ENCODE measurements at regions not wholly inside any gene's neighbourhood (a gene's known extent, or its start where the extent isn't known, plus 50 kb on each side); places are given as distances from the start of the nearest gene placed in this dataset.

- TF ChIP-seq FOXK2 (conservative IDR thresholded peaks at IDR 0.05 in 1 of 2, IDR thresholded peaks at IDR 0.05 in 1 of 2; ENCODE audit: low read depth in 2 of 2) (no peak), EZH2 (IDR thresholded peaks at IDR 0.05; ENCODE audit: borderline replicate concordance, low read depth, low read length) (no peak), NCOR1 (IDR thresholded peaks at IDR 0.05) (no peak), XRCC3 (IDR thresholded peaks at IDR 0.05) (no peak), SIX5 (IDR thresholded peaks at IDR 0.05; ENCODE audit: borderline replicate concordance in 1 of 2, insufficient read depth in 1 of 2, low read depth in 1 of 2, low read length in 2 of 2) (no peak), MYC (IDR thresholded peaks at IDR 0.05; ENCODE audit: low read depth, low read length) (no peak), MYC (CRISPR knock-in tag; IDR thresholded peaks at IDR 0.05; ENCODE audit: borderline replicate concordance, low read depth) (no peak), POLR2A (conservative IDR thresholded peaks at IDR 0.05) (no peak), KHSRP (IDR thresholded peaks at IDR 0.05) (no peak), POLR2AphosphoS5 (IDR thresholded peaks at IDR 0.05; ENCODE audit: control insufficient read depth, insufficient read depth, low read depth, low read length) (no peak), CTCF (IDR thresholded peaks at IDR 0.05 in 2 of 3, conservative IDR thresholded peaks at IDR 0.05 in 1 of 3; ENCODE audit: insufficient read depth in 2 of 3, low read depth in 1 of 3, low read length in 3 of 3) (no peak), ZBTB11 (CRISPR knock-in tag; IDR thresholded peaks at IDR 0.05) (no peak), HDAC3 (IDR thresholded peaks at IDR 0.05; ENCODE audit: borderline replicate concordance, partially characterized antibody) (no peak), ZBTB34 (CRISPR knock-in tag; IDR thresholded peaks at IDR 0.05) (no peak), ZKSCAN8 (CRISPR knock-in tag; IDR thresholded peaks at IDR 0.05) (no peak)
Measured at GRCh38 chr6:19041906-19042305, 654.8 kb downstream of the RNF144B start.
